Astrocyte (in vitro differentiated cells and primary cell): ENCODE measurements at regions not wholly inside any gene's neighbourhood (a gene's known extent, or its start where the extent isn't known, plus 50 kb on each side); places are given as distances from the start of the nearest gene placed in this dataset.

ENCODE experiments used
- EZH2 ChIP-seq: IDR thresholded peaks from 2 replicates; pipeline ENCODE4 v1.6.1; 2012; ENCODE audit warnings: mild to moderate bottlenecking, low read length, inconsistent platforms; ENCODE audit not compliant: insufficient read depth
- TF ChIP-seq, protein P1 (sequence below): IDR thresholded peaks from 2 replicates; pipeline ENCODE4 v1.5.1; 2011; ENCODE audit warnings: low read depth, mild to moderate bottlenecking, inconsistent platforms, low read length, moderate library complexity; ENCODE audit not compliant: insufficient read depth

DNA sequence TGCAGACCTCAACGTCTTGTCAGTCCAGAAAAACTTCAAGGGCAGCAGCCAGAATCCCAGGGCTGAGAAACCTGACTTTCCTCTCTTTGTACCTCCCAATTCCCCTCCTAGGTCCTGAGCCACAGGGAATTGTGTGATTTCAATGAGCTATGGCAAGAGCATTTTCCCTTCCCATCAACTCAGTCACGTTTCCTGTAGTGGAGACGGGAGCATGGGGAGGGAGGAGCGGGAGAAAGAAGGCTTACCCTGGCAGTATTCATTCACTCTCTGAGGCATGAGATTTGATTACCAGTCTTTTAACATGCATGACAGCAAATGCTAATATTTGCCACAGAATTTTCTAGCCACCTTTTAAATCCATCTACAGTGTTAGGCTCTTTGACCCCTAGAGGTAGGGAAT is 109.4 kb upstream of the TBCA start:
- TF ChIP-seq, protein P1, sequence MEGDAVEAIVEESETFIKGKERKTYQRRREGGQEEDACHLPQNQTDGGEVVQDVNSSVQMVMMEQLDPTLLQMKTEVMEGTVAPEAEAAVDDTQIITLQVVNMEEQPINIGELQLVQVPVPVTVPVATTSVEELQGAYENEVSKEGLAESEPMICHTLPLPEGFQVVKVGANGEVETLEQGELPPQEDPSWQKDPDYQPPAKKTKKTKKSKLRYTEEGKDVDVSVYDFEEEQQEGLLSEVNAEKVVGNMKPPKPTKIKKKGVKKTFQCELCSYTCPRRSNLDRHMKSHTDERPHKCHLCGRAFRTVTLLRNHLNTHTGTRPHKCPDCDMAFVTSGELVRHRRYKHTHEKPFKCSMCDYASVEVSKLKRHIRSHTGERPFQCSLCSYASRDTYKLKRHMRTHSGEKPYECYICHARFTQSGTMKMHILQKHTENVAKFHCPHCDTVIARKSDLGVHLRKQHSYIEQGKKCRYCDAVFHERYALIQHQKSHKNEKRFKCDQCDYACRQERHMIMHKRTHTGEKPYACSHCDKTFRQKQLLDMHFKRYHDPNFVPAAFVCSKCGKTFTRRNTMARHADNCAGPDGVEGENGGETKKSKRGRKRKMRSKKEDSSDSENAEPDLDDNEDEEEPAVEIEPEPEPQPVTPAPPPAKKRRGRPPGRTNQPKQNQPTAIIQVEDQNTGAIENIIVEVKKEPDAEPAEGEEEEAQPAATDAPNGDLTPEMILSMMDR: no peak
- no peak for TF ChIP-seq EZH2
